Osteocyte (in vitro differentiated cells): ENCODE measurements at regions not wholly inside any gene's neighbourhood (a gene's known extent, or its start where the extent isn't known, plus 50 kb on each side); places are given as distances from the start of the nearest gene placed in this dataset.
"Not testable (repeated sequence)": the region's sequence is repeated elsewhere in the genome, so short reads cannot be mapped to it uniquely, and the experiment has no call there.

ENCODE experiments used
- DNase-seq: peaks from one replicate; pipeline ENCODE4 v3.0.0; 2021; ENCODE audit warnings: mixed read lengths; ENCODE audit not compliant: unreplicated experiment; ENCODE audit errors: extremely low spot score
- H3K27ac Mint-ChIP-seq: one replicate; pipeline ENCODE4 v1.8.0; 2021; ENCODE audit warnings: mild to moderate bottlenecking, mixed read lengths; ENCODE audit not compliant: unreplicated experiment
- H3K27me3 Mint-ChIP-seq: one replicate; pipeline ENCODE4 v1.8.0; 2021; ENCODE audit warnings: mixed read lengths; ENCODE audit not compliant: unreplicated experiment
- H3K36me3 Mint-ChIP-seq: one replicate; pipeline ENCODE4 v1.8.0; 2021; ENCODE audit warnings: mixed read lengths; ENCODE audit not compliant: unreplicated experiment
- H3K4me1 Mint-ChIP-seq: one replicate; pipeline ENCODE4 v1.8.0; 2021; ENCODE audit warnings: mixed read lengths; ENCODE audit not compliant: unreplicated experiment
- H3K4me3 Mint-ChIP-seq: one replicate; pipeline ENCODE4 v1.8.0; 2021; ENCODE audit warnings: mild to moderate bottlenecking, moderate library complexity, mixed read lengths; ENCODE audit not compliant: unreplicated experiment
- H3K9me3 Mint-ChIP-seq: one replicate; pipeline ENCODE4 v1.8.0; 2021; ENCODE audit warnings: mixed read lengths; ENCODE audit not compliant: unreplicated experiment
- CTCF ChIP-seq: fragments of 200-600 bp; sonication (generic); IDR thresholded peaks from 2 replicates; pipeline ENCODE4 v1.5.0; 2021; ENCODE audit warnings: antibody characterized with exemption, mild to moderate bottlenecking, moderate library complexity

DNA sequence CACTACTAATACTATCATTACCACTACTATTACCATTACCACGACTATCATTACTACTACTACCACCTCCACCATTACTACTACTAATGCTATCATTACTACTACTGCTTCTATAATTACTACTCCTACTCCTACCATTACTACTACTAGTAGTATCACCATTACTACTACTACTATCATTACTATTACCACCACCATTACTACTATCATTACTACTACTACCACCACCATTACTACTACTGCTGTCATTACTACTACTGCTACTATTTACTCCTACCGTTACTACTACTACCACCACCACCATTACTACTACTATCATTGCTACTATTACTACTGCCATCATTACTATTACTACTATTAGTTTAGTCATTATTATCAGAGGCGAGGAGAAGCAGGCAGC, 140.9 kb upstream of the KCNJ15 start:
- no peak for TF ChIP-seq CTCF
- Mint-ChIP-seq H3K4me3 (no peak overlapping the region), H3K9me3 (no peaks in the 10 kb centered on the region), H3K27me3 (peaks cover 46% of the 10 kb centered on the region), H3K27ac (no peak overlapping the region), H3K36me3 (no peaks in the 10 kb centered on the region), H3K4me1 (no peaks in the 10 kb centered on the region)
- no peak for DNase-seq

- Mint-ChIP-seq H3K4me3 (no peak overlapping the region), H3K27ac (no peak overlapping the region), H3K27me3 (peaks cover 19% of the 10 kb centered on the region), H3K4me1 (no peaks in the 10 kb centered on the region), H3K36me3 (no peaks in the 10 kb centered on the region), H3K9me3 (no peaks in the 10 kb centered on the region)
- DNase-seq = no peak
- no peak for TF ChIP-seq CTCF
Observed at GRCh38 chr21:38119793-38120192, 137.0 kb upstream of the KCNJ15 start.

DNA sequence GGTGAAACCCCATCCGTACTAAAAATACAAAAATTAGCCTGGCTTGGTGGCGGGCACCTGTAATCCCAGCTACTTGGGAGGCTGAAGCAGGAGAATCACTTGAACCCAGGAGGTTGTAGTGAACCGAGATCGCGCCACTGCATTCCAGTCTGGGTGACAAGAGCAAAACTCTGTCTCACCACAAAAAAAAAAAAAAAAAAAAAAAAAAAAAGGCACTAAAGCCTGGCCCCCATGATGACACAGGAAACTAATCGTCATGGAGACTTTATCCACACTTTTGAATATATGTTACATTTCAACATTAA, 136.2 kb upstream of the KCNJ15 start:
- DNase-seq, H3K4me3 Mint-ChIP-seq, H3K36me3 Mint-ChIP-seq, H3K9me3 Mint-ChIP-seq, H3K27ac Mint-ChIP-seq, H3K4me1 Mint-ChIP-seq: not testable (repeated sequence)
- peaks cover 20% of the 10 kb centered on the region for H3K27me3 Mint-ChIP-seq

- H3K4me3 Mint-ChIP-seq = no peak overlapping the region
- peaks cover 16% of the 10 kb centered on the region for H3K27me3 Mint-ChIP-seq
- no peak for TF ChIP-seq CTCF
- DNase-seq = no peak
- no peaks in the 10 kb centered on the region for H3K9me3 Mint-ChIP-seq
- no peaks in the 10 kb centered on the region for H3K36me3 Mint-ChIP-seq
- H3K4me1 Mint-ChIP-seq = no peaks in the 10 kb centered on the region
- no peak overlapping the region for H3K27ac Mint-ChIP-seq
Observed at GRCh38 chr21:38120984-38121855, 135.6 kb upstream of the KCNJ15 start.

- H3K27me3 Mint-ChIP-seq = peaks cover 16% of the 10 kb centered on the region
- no peaks in the 10 kb centered on the region for H3K36me3 Mint-ChIP-seq
- H3K9me3 Mint-ChIP-seq = no peaks in the 10 kb centered on the region
- DNase-seq = no peak
- TF ChIP-seq CTCF = no peak
- H3K4me3 Mint-ChIP-seq = no peak overlapping the region
- no peaks in the 10 kb centered on the region for H3K4me1 Mint-ChIP-seq
- H3K27ac Mint-ChIP-seq = no peak overlapping the region
Observed at GRCh38 chr21:38121888-38122720, 134.7 kb upstream of the KCNJ15 start.
